ENCODE measurements at regions not wholly inside any gene's neighbourhood (a gene's known extent, or its start where the extent isn't known, plus 50 kb on each side); places are given as distances from the start of the nearest gene placed in this dataset.
A peak's percentile ranks its signal among the peaks of the same experiment; 100 is the strongest.

- Histone ChIP-seq H3K79me2 (ENCODE audit: insufficient read depth, low read depth) (no peaks in the 10 kb centered on the region), H3K36me3 (ENCODE audit: insufficient read depth) (no peaks in the 10 kb centered on the region), H4K20me1 (ENCODE audit: insufficient read depth) (no peaks in the 10 kb centered on the region), H3K27ac (no peak overlapping the region), H3K4me3 (IDR thresholded peaks at IDR 0.05; ENCODE audit: insufficient read depth, low read depth, low read length) (no peak overlapping the region), H3K4me1 (ENCODE audit: low read depth, poor library complexity, severe bottlenecking) (peaks cover 10% of the 10 kb centered on the region), H3K27me3 (ENCODE audit: insufficient read depth, low read depth) (no peaks in the 10 kb centered on the region), H3K9ac (no peak overlapping the region), H2AFZ (ENCODE audit: low read depth) (no peak overlapping the region), H3K4me2 (no peak overlapping the region)
- no peak for TF ChIP-seq CTCF (conservative IDR thresholded peaks at IDR 0.05; ENCODE audit: low read depth, low read length)
These were observed 97.1 kb upstream of the TMC3 start for GRCh38 chr15:81471151-81471550.

DNA sequence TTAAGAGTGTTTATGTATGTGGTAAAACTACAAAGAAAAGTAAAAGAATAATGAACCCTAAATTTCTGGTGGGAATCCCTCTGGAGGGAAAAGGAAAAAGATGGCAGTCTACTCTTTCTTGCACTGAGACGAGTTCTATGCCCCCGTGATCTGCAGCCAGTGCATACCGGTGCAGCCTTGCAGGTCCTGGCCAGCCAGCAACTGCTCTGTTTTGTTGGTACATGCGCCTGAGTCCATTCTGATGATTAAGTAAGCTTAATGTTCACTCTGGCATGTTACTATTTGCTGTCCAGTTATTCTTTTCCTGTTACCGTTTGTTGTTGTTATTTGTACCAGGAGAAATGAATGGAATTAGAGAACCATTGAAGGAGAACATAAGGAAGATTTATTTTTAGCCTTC is 95.1 kb upstream of the TMC3 start:
- Histone ChIP-seq H3K27me3 (ENCODE audit: insufficient read depth, low read depth) (no peaks in the 10 kb centered on the region), H3K27ac (no peak overlapping the region), H3K79me2 (ENCODE audit: insufficient read depth, low read depth) (no peaks in the 10 kb centered on the region), H3K4me1 (ENCODE audit: low read depth, poor library complexity, severe bottlenecking) (peaks cover 10% of the 10 kb centered on the region), H3K36me3 (ENCODE audit: insufficient read depth) (no peaks in the 10 kb centered on the region), H4K20me1 (ENCODE audit: insufficient read depth) (no peaks in the 10 kb centered on the region), H3K9ac (no peak overlapping the region), H3K4me3 (IDR thresholded peaks at IDR 0.05; ENCODE audit: insufficient read depth, low read depth, low read length) (no peak overlapping the region), H3K4me2 (no peak overlapping the region), H2AFZ (ENCODE audit: low read depth) (no peak overlapping the region)
- no peak for TF ChIP-seq CTCF (conservative IDR thresholded peaks at IDR 0.05; ENCODE audit: low read depth, low read length)

- H3K4me1 ChIP-seq (ENCODE audit: low read depth, poor library complexity, severe bottlenecking) = peaks cover 10% of the 10 kb centered on the region
- no peak overlapping the region for H2AFZ ChIP-seq (ENCODE audit: low read depth)
- no peak overlapping the region for H3K27ac ChIP-seq
- TF ChIP-seq CTCF (conservative IDR thresholded peaks at IDR 0.05; ENCODE audit: low read depth, low read length) = no peak
- H3K9ac ChIP-seq = no peak overlapping the region
- no peaks in the 10 kb centered on the region for H3K79me2 ChIP-seq (ENCODE audit: insufficient read depth, low read depth)
- H4K20me1 ChIP-seq (ENCODE audit: insufficient read depth) = no peaks in the 10 kb centered on the region
- H3K27me3 ChIP-seq (ENCODE audit: insufficient read depth, low read depth) = no peaks in the 10 kb centered on the region
- no peak overlapping the region; the same call in 1 of the 2 replicates for H3K4me2 ChIP-seq
- H3K4me3 ChIP-seq (IDR thresholded peaks at IDR 0.05; ENCODE audit: insufficient read depth, low read depth, low read length) = no peak overlapping the region
- H3K36me3 ChIP-seq (ENCODE audit: insufficient read depth) = no peaks in the 10 kb centered on the region
These were observed 92.7 kb upstream of the TMC3 start for GRCh38 chr15:81466741-81467140.

GRCh38 chr15:81454024-81454423 is 80.0 kb upstream of the TMC3 start:
- TF ChIP-seq CTCF (conservative IDR thresholded peaks at IDR 0.05; ENCODE audit: low read depth, low read length) = no peak
- Histone ChIP-seq H3K27me3 (ENCODE audit: insufficient read depth, low read depth) (no peaks in the 10 kb centered on the region), H3K27ac (peak overlapping the region; percentile 16), H3K4me2 (peak overlapping the region; percentile 73), H3K79me2 (ENCODE audit: insufficient read depth, low read depth) (no peaks in the 10 kb centered on the region), H2AFZ (ENCODE audit: low read depth) (peak overlapping the region; percentile 60; the same call in 1 of the 2 replicates), H3K4me1 (ENCODE audit: low read depth, poor library complexity, severe bottlenecking) (peaks cover 51% of the 10 kb centered on the region), H3K9ac (no peak overlapping the region), H3K4me3 (IDR thresholded peaks at IDR 0.05; ENCODE audit: insufficient read depth, low read depth, low read length) (no peak overlapping the region), H3K36me3 (ENCODE audit: insufficient read depth) (no peaks in the 10 kb centered on the region), H4K20me1 (ENCODE audit: insufficient read depth) (no peaks in the 10 kb centered on the region)

All from KMS-11 (cell line).